Choroid plexus epithelial cell (primary cell): ENCODE measurements at regions not wholly inside any gene's neighbourhood (a gene's known extent, or its start where the extent isn't known, plus 50 kb on each side); places are given as distances from the start of the nearest gene placed in this dataset.

ENCODE experiments used
- DNase-seq: peaks from one replicate; pipeline ENCODE4 v3.0.0-alpha.2; 2010; ENCODE audit warnings: low read depth
- H3K4me3 ChIP-seq: 2 replicates; pipeline ENCODE4 v1.5.1; 2011; ENCODE audit warnings: low read depth, mild to moderate bottlenecking, control low read depth, low read length, moderate library complexity
- TF ChIP-seq, protein P1 (sequence below): conservative IDR thresholded peaks from 2 replicates; pipeline ENCODE4 v1.5.1; 2011; ENCODE audit warnings: low read depth, mild to moderate bottlenecking, control low read depth, inconsistent platforms, low read length, moderate library complexity

DNA sequence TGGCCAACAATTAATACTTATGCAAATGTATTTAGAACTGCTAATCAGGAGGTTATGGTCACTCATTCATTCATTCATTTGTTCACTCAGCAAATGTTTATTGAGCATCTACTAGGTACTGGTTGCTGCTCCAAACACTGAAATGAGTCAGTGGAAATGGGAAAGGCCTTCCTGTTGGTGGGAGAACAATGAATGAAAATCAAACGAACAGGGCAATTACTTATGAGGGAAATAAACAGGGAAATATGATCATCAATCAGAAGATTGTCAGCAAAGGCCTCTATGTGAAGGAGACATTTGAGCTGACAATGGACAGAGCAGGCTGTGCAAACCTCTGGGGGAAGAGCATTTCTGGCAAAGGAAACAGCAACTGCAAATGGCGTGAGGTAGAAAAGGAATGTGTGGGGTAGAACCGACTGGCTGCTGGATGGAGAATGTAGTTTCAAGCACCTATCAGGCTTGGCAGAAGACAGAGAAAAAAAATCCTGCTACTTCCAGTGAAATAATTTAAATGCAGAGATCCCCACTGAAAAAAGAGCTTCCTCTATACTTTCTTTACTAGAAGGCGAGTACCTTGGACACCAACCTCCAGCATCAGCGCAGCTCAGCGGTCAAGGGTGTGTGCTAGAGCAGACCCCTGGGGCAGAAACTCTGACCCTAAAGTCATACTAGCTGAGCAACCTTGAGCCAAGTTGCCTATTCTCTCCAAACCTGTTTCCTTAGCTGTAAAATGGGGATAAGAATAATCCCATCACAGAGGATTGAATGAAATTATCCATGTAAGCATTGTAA lies 108.8 kb upstream of the EEPD1 start:
- TF ChIP-seq, protein P1, sequence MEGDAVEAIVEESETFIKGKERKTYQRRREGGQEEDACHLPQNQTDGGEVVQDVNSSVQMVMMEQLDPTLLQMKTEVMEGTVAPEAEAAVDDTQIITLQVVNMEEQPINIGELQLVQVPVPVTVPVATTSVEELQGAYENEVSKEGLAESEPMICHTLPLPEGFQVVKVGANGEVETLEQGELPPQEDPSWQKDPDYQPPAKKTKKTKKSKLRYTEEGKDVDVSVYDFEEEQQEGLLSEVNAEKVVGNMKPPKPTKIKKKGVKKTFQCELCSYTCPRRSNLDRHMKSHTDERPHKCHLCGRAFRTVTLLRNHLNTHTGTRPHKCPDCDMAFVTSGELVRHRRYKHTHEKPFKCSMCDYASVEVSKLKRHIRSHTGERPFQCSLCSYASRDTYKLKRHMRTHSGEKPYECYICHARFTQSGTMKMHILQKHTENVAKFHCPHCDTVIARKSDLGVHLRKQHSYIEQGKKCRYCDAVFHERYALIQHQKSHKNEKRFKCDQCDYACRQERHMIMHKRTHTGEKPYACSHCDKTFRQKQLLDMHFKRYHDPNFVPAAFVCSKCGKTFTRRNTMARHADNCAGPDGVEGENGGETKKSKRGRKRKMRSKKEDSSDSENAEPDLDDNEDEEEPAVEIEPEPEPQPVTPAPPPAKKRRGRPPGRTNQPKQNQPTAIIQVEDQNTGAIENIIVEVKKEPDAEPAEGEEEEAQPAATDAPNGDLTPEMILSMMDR = no peak
- no peak overlapping the region for H3K4me3 ChIP-seq
- no peak for DNase-seq

GRCh38 chr7:36045326-36045725 lies 107.7 kb upstream of the EEPD1 start:
- no peak overlapping the region for H3K4me3 ChIP-seq
- TF ChIP-seq, protein P1 = no peak
- DNase-seq = peak; percentile 62

- TF ChIP-seq, protein P1 = no peak
- DNase-seq = no peak
- no peak overlapping the region for H3K4me3 ChIP-seq
Observed at GRCh38 chr7:36045830-36046341, 107.2 kb upstream of the EEPD1 start.

GRCh38 chr7:36047091-36047658 lies 105.9 kb upstream of the EEPD1 start:
- DNase-seq = peak; percentile 76
- TF ChIP-seq, protein P1 = peak; percentile 58
- H3K4me3 ChIP-seq = no peak overlapping the region

- no peak overlapping the region for H3K4me3 ChIP-seq
- peak; percentile 98 for DNase-seq
- TF ChIP-seq, protein P1 = no peak
Observed at GRCh38 chr7:36048141-36048901, 104.7 kb upstream of the EEPD1 start.

DNA sequence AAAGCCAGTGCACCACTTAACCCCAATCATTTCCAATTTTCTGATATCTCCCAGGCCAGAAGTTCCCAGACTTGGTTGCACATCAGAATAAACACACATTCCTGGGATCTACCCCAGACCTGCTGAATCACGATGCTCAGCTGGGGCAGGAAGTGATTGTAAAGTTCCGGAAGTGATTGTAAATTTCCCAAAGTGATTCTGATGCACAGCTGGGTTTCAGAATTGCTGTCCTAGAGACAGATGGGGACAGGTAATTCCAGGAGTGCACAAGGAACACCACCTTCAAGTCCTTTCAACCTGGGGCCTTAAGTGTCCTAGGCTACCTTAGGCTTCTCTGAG lies 104.2 kb upstream of the EEPD1 start:
- DNase-seq = peak; percentile 34
- H3K4me3 ChIP-seq = no peak overlapping the region
- TF ChIP-seq, protein P1 = no peak
